Common myeloid progenitor, CD34-positive (primary cell): ENCODE measurements at regions not wholly inside any gene's neighbourhood (a gene's known extent, or its start where the extent isn't known, plus 50 kb on each side); places are given as distances from the start of the nearest gene placed in this dataset.

ENCODE experiments used
- CTCF ChIA-PET: fragments of 350-600 bp; sonication (Branson Sonifier 250); formaldehyde crosslinking; loops from one replicate; lab custom pipeline; 2021; ENCODE audit warnings: antibody characterized with exemption; lab: Charles Lee
- POLR2A ChIA-PET: fragments of 350-600 bp; sonication (Branson Sonifier 250); formaldehyde crosslinking; loops from one replicate; lab custom pipeline; 2021; ENCODE audit warnings: antibody characterized with exemption; lab: Charles Lee
- DNase-seq, 3 donors: peaks; one replicate each; pipeline versions ENCODE4 v3.0.0 to v3.0.0-alpha.2; 2013
- H3K27ac ChIP-seq, 2 experiments: 1 replicate in 1 of 2; 2 replicates in 1 of 2; pipeline ENCODE4 v1.7.0; 2013; ENCODE audit warnings: inconsistent platforms in 2 of 2, low read length in 2 of 2, mild to moderate bottlenecking in 2 of 2, low read depth in 1 of 2, moderate library complexity in 1 of 2; ENCODE audit not compliant: severe bottlenecking in 2 of 2, insufficient read depth in 1 of 2, poor library complexity in 1 of 2
- H3K27me3 ChIP-seq, 5 experiments: replicated peaks in 2 of 5; 1 replicate in 3 of 5; 2 replicates in 2 of 5; pipeline versions ENCODE4 v1.6.1 to v1.7.0; 2013; ENCODE audit warnings: low read length in 4 of 5, mild to moderate bottlenecking in 2 of 5, moderate library complexity in 2 of 5, inconsistent platforms in 1 of 5; ENCODE audit not compliant: insufficient read depth in 5 of 5, control insufficient read depth in 4 of 5
- H3K36me3 ChIP-seq, 4 experiments: 1 replicate in 2 of 4; 2 replicates in 2 of 4; pipeline versions ENCODE4 v1.6.1 to v1.7.0; 2013; ENCODE audit warnings: low read length in 3 of 4, control low read depth in 1 of 4, mild to moderate bottlenecking in 1 of 4; ENCODE audit not compliant: control insufficient read depth in 4 of 4, insufficient read depth in 4 of 4
- H3K4me1 ChIP-seq, 4 experiments: 1 replicate in 3 of 4; 2 replicates in 1 of 4; pipeline versions ENCODE4 v1.6.1 to v1.7.1; 2013; ENCODE audit warnings: low read length in 3 of 4, mild to moderate bottlenecking in 3 of 4, control low read depth in 1 of 4, inconsistent platforms in 1 of 4, moderate library complexity in 1 of 4; ENCODE audit not compliant: control insufficient read depth in 4 of 4, insufficient read depth in 4 of 4; ENCODE audit errors: control extremely low read depth in 1 of 4
- H3K4me3 ChIP-seq, 7 experiments: 1 replicate in 4 of 7; 2 replicates in 3 of 7; pipeline versions ENCODE4 v1.5.1 to v1.7.0; 2013; ENCODE audit warnings: mild to moderate bottlenecking in 7 of 7, low read length in 6 of 7, moderate library complexity in 6 of 7, inconsistent platforms in 2 of 7, low read depth in 2 of 7, control low read depth in 1 of 7; ENCODE audit not compliant: insufficient read depth in 4 of 7, control insufficient read depth in 1 of 7; ENCODE audit errors: extremely low read depth in 1 of 7
- H3K9me3 ChIP-seq, 5 experiments: 1 replicate in 4 of 5; 2 replicates in 1 of 5; pipeline versions ENCODE4 v1.6.1 to v1.7.1; 2013; ENCODE audit warnings: low read length in 4 of 5, mild to moderate bottlenecking in 2 of 5, inconsistent platforms in 1 of 5, low read depth in 1 of 5, moderate library complexity in 1 of 5; ENCODE audit not compliant: control insufficient read depth in 4 of 5, insufficient read depth in 2 of 5; ENCODE audit errors: control extremely low read depth in 1 of 5
- WGBS: methylation state at CpG from one replicate; pipeline ENCODE4 v1.1.5; 2013; ENCODE audit not compliant: insufficient coverage; 5-methylcytosine and 5-hydroxymethylcytosine counted together

GRCh38 chr4:144360146-144360793, 219.8 kb upstream of the GYPA start:
- H3K27me3 ChIP-seq: peaks cover 0 to 15% (median 0%) of the 10 kb centered on the region in 5 experiments
- H3K4me3 ChIP-seq: no peak overlapping the region
- H3K36me3 ChIP-seq: no peaks in the 10 kb centered on the region
- WGBS: 88% methylated on average over 1 of the region's 3 CpGs
- ChIA-PET POLR2A (no interaction called here), CTCF (no interaction called here)
- H3K9me3 ChIP-seq: peaks cover 0 to 2% (median 0%) of the 10 kb centered on the region in 5 experiments
- H3K27ac ChIP-seq: no peak overlapping the region
- peaks cover 0 to 12% (median 0%) of the 10 kb centered on the region in 4 experiments for H3K4me1 ChIP-seq
- DNase-seq: no peak

GRCh38 chr4:144362366-144362765, 221.8 kb upstream of the GYPA start:
- Histone ChIP-seq H3K9me3 (peaks cover 0 to 2% (median 0%) of the 10 kb centered on the region in 5 experiments), H3K4me1 (no peaks in the 10 kb centered on the region), H3K27me3 (peaks cover 0 to 4% (median 0%) of the 10 kb centered on the region in 5 experiments), H3K27ac (no peak overlapping the region), H3K36me3 (no peaks in the 10 kb centered on the region), H3K4me3 (no peak overlapping the region)
- no peak for DNase-seq
- POLR2A ChIA-PET: no interaction called here
- CTCF ChIA-PET: interaction anchor here (1.2 kb wide), 1 partner anchor 15 kb away, joined by 3 read pairs; no protein-coding TSS in a partner anchor

GRCh38 chr4:144363890-144364289, 223.4 kb upstream of the GYPA start:
- no peak overlapping the region for H3K27ac ChIP-seq
- 100% methylated on average over 1 of the region's 1 CpG for WGBS
- H3K4me1 ChIP-seq: no peaks in the 10 kb centered on the region
- H3K4me3 ChIP-seq: no peak overlapping the region
- POLR2A ChIA-PET: no interaction called here
- no peaks in the 10 kb centered on the region for H3K36me3 ChIP-seq
- no peaks in the 10 kb centered on the region for H3K27me3 ChIP-seq
- CTCF ChIA-PET: no interaction called here
- H3K9me3 ChIP-seq: peaks cover 0 to 2% (median 0%) of the 10 kb centered on the region in 5 experiments
- DNase-seq: no peak

GRCh38 chr4:144366425-144366824, 225.9 kb upstream of the GYPA start:
- POLR2A ChIA-PET: no interaction called here
- H3K4me3 ChIP-seq: no peak overlapping the region
- WGBS: no CpG with 5 or more reads among the region's 1 CpG
- no peaks in the 10 kb centered on the region for H3K36me3 ChIP-seq
- no peaks in the 10 kb centered on the region for H3K27me3 ChIP-seq
- no peak for DNase-seq
- CTCF ChIA-PET: no interaction called here
- no peak overlapping the region for H3K27ac ChIP-seq
- no peaks in the 10 kb centered on the region for H3K4me1 ChIP-seq
- H3K9me3 ChIP-seq: peaks cover 0 to 2% (median 0%) of the 10 kb centered on the region in 5 experiments

GRCh38 chr4:144371485-144371884, 231.0 kb upstream of the GYPA start:
- Histone ChIP-seq H3K9me3 (no peaks in the 10 kb centered on the region), H3K36me3 (no peaks in the 10 kb centered on the region), H3K27me3 (peaks cover 0 to 4% (median 0%) of the 10 kb centered on the region in 5 experiments), H3K4me3 (no peak overlapping the region), H3K27ac (no peak overlapping the region), H3K4me1 (no peaks in the 10 kb centered on the region)
- DNase-seq: no peak
- ChIA-PET CTCF (no interaction called here), POLR2A (no interaction called here)

- H3K27ac ChIP-seq: no peak overlapping the region
- peaks cover 0 to 4% (median 0%) of the 10 kb centered on the region in 5 experiments for H3K27me3 ChIP-seq
- CTCF ChIA-PET: no interaction called here
- no peak for DNase-seq
- no peak overlapping the region for H3K4me3 ChIP-seq
- H3K9me3 ChIP-seq: no peaks in the 10 kb centered on the region
- 77% methylated on average over 5 of the region's 5 CpGs for WGBS
- H3K36me3 ChIP-seq: no peaks in the 10 kb centered on the region
- POLR2A ChIA-PET: no interaction called here
- H3K4me1 ChIP-seq: no peaks in the 10 kb centered on the region
Measured at GRCh38 chr4:144374065-144374464, 233.5 kb upstream of the GYPA start.

- no peak for DNase-seq
- H3K27me3 ChIP-seq: peaks cover 0 to 4% (median 0%) of the 10 kb centered on the region in 5 experiments
- WGBS: 83% methylated on average over 1 of the region's 2 CpGs
- POLR2A ChIA-PET: no interaction called here
- no peak overlapping the region for H3K4me3 ChIP-seq
- no peak overlapping the region for H3K27ac ChIP-seq
- H3K4me1 ChIP-seq: no peaks in the 10 kb centered on the region
- CTCF ChIA-PET: no interaction called here
- no peaks in the 10 kb centered on the region for H3K36me3 ChIP-seq
- H3K9me3 ChIP-seq: no peaks in the 10 kb centered on the region
Measured at GRCh38 chr4:144376866-144377265, 236.3 kb upstream of the GYPA start.
